Psoas muscle (tissue), 7 donors: ENCODE measurements at regions not wholly inside any gene's neighbourhood (a gene's known extent, or its start where the extent isn't known, plus 50 kb on each side); places are given as distances from the start of the nearest gene placed in this dataset.

ENCODE experiments used
- ATAC-seq, 4 donors: fragments of 200-7000 bp; cut with Tn5 transposase; one replicate each; pipeline ENCODE4 v1.9.1; 2020; ENCODE audit warnings: moderate library complexity in 3 of 4, mild to moderate bottlenecking in 2 of 4
- DNase-seq, 2 donors: peaks; one replicate each; pipeline ENCODE4 v3.0.0-alpha.2; 2020
- H3K27ac ChIP-seq: fragments of 200-600 bp; one replicate; pipeline ENCODE4 v1.8.0; 2022
- H3K27me3 ChIP-seq, 3 donors: fragments of 200-600 bp in 1 of 3; one replicate each; pipeline versions ENCODE4 v1.6.1 to v1.8.0; 2013 to 2022; ENCODE audit warnings: low read length in 2 of 3, mild to moderate bottlenecking in 2 of 3, moderate library complexity in 1 of 3; ENCODE audit not compliant: insufficient read depth in 3 of 3
- H3K36me3 ChIP-seq, 2 donors: fragments of 200-600 bp in 1 of 2; one replicate each; pipeline versions ENCODE4 v1.6.1 to v1.8.0; 2013 to 2022; ENCODE audit warnings: low read depth in 1 of 2, mild to moderate bottlenecking in 1 of 2, moderate library complexity in 1 of 2; ENCODE audit not compliant: insufficient read depth in 1 of 2
- H3K4me1 ChIP-seq: fragments of 200-600 bp; one replicate; pipeline ENCODE4 v1.8.0; 2022
- H3K4me3 ChIP-seq: fragments of 200-600 bp; one replicate; pipeline ENCODE4 v1.8.0; 2022; ENCODE audit warnings: mild to moderate bottlenecking
- H3K9me3 ChIP-seq: fragments of 200-600 bp; one replicate; pipeline ENCODE4 v1.8.0; 2022
- WGBS, 3 donors: extraction: QIAGEN DNeasy Blood & Tissue Kit; methylation state at CpG; one replicate each; pipeline versions ENCODE4 v1.1.6 to v1.1.7; 2013; 5-methylcytosine and 5-hydroxymethylcytosine counted together
- intact Hi-C, 2 donors: fragments of 100-400 bp; cut with DNase I; formaldehyde crosslinking; loops; one replicate each; pipeline versions ENCODE4 v1.11.0 to v1.14.2; 2022
- TF ChIP-seq, protein P1 (sequence below): fragments of 200-600 bp; IDR thresholded peaks from one replicate; pipeline ENCODE4 v1.8.0; 2022; ENCODE audit warnings: antibody characterized with exemption
- donor health status: healthy with polysubstance abuse.
- donor health status: DM: no; HTN: no; CAD: no; lungs with moderate emphysema.
- donor health status: Bipolar disorder and iron deficiency.
- donor health status: healthy.
- donor health status: DM: yes; HTN: yes; CAD: no.
- donor health status: DM: no; HTN: no; CAD: no.
- donor health status: DM: yes; HTN: yes; CAD: no.

DNA sequence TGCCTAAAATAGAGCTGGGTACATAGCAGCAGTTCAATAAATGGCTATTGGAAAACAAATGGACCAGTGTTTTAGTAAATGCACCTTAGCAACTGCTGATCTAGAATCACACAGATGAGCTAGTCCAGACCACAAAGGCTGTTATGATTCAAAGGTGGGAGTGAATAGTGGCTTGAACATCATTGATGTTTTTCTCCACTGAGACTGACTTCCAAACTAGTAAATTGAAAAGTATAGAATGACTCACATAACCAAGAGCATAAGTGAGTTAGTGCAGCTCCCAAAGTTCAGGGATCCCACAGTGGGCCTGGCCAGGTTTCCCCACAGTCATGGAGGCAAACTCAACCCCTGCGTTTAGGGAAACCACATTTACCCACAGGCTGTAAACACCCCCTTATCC lies 106.7 kb upstream of the YPEL5 start:
- H3K4me1 ChIP-seq, result no peaks in the 10 kb centered on the region
- intact Hi-C loops, result no loop called here
- no peaks in the 10 kb centered on the region for H3K27me3 ChIP-seq
- DNase-seq (no peak), ATAC-seq (no peak)
- TF ChIP-seq, protein P1, sequence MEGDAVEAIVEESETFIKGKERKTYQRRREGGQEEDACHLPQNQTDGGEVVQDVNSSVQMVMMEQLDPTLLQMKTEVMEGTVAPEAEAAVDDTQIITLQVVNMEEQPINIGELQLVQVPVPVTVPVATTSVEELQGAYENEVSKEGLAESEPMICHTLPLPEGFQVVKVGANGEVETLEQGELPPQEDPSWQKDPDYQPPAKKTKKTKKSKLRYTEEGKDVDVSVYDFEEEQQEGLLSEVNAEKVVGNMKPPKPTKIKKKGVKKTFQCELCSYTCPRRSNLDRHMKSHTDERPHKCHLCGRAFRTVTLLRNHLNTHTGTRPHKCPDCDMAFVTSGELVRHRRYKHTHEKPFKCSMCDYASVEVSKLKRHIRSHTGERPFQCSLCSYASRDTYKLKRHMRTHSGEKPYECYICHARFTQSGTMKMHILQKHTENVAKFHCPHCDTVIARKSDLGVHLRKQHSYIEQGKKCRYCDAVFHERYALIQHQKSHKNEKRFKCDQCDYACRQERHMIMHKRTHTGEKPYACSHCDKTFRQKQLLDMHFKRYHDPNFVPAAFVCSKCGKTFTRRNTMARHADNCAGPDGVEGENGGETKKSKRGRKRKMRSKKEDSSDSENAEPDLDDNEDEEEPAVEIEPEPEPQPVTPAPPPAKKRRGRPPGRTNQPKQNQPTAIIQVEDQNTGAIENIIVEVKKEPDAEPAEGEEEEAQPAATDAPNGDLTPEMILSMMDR, result no peak
- no peaks in the 10 kb centered on the region for H3K9me3 ChIP-seq
- H3K36me3 ChIP-seq, result no peaks in the 10 kb centered on the region
- H3K27ac ChIP-seq, result no peak overlapping the region
- H3K4me3 ChIP-seq, result no peak overlapping the region
- 68 to 84% (median 83%) methylated on average over 1 of the region's 1 CpG for WGBS, 3 donors

DNA sequence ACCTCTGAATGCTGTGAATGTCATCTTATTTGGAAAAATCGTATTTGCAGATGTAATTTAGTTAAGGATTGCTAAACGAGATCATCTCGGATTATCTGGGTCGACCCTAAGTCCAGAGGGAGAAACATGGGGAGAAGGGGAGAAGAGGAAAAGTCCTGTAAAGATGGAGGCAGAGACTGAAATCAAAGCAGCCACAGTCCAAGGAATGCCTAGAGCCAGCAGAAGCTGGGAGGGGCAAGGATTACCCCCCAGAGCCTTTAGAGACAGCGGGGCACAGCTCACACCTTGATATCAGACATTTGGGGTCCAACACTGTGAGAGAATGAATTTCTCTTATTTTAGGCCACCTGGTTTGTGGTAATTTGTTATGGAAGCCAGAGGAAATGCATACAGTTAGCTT lies 104.9 kb upstream of the YPEL5 start:
- Histone ChIP-seq H3K4me1 (no peaks in the 10 kb centered on the region), H3K4me3 (no peak overlapping the region), H3K27me3 (no peaks in the 10 kb centered on the region), H3K9me3 (no peaks in the 10 kb centered on the region), H3K36me3 (no peaks in the 10 kb centered on the region), H3K27ac (no peak overlapping the region)
- intact Hi-C loops, result no loop called here
- TF ChIP-seq, protein P1, result no peak
- DNase-seq (no peak), ATAC-seq (no peak)
- 76 to 79% (median 77%) methylated on average over 5 of the region's 5 CpGs for WGBS, 3 donors

DNA sequence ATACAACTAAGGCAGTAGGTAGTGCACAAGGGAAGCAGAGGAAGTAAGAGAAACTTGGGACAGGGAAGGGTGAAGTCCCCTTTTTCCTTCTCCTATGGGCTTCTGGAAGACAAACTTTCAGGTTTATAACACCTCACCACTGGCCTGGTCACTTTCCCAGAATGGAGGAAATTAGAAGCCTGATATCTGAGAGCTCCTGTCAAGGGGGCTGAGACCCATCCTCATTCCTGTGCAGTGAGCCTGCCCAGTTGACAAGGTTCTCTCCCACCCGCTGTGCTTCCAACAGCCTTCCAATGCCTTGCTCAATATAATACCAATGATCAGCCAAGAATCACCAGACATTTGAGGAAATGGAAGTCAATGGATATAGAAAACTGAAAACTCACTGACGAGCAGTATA lies 100.4 kb upstream of the YPEL5 start:
- ATAC-seq (no peak), DNase-seq (no peak)
- WGBS, 3 donors, result 79 to 90% (median 83%) methylated on average over 2 of the region's 2 CpGs
- Histone ChIP-seq H3K4me3 (no peak overlapping the region), H3K27me3 (peaks cover 0 to 3% (median 0%) of the 10 kb centered on the region in 3 donors), H3K9me3 (no peaks in the 10 kb centered on the region), H3K36me3 (no peaks in the 10 kb centered on the region), H3K4me1 (no peaks in the 10 kb centered on the region), H3K27ac (no peak overlapping the region)
- TF ChIP-seq, protein P1, result no peak
- intact Hi-C loops, result no loop called here

DNA sequence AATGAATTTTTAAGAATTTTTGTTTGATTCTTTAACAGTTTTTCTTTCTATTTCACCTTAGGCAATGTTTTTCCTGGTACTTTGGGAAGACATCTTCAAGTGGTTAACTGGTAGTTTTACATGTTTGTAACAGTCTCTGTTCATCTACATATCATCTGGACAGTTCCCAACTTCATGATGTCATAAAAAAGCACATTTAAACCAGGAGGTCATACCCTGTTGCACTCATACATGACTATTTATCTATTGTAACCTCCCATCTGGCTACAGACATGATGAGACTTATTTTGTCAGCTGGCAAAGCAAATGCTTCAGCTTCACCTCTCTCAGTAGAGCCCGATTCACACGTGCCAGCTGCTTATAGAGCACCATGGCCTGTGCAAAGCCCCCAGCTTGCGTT lies 99.8 kb upstream of the YPEL5 start:
- TF ChIP-seq, protein P1, result no peak
- no peaks in the 10 kb centered on the region for H3K9me3 ChIP-seq
- WGBS, 3 donors, result 48 to 71% (median 66%) methylated on average over 3 of the region's 3 CpGs
- no peak for DNase-seq
- H3K4me3 ChIP-seq, result no peak overlapping the region
- H3K27me3 ChIP-seq, result peaks cover 0 to 3% (median 1%) of the 10 kb centered on the region in 3 donors
- no peak for ATAC-seq
- no peak overlapping the region for H3K27ac ChIP-seq
- no peaks in the 10 kb centered on the region for H3K4me1 ChIP-seq
- intact Hi-C loops, result no loop called here
- H3K36me3 ChIP-seq, result no peaks in the 10 kb centered on the region

DNA sequence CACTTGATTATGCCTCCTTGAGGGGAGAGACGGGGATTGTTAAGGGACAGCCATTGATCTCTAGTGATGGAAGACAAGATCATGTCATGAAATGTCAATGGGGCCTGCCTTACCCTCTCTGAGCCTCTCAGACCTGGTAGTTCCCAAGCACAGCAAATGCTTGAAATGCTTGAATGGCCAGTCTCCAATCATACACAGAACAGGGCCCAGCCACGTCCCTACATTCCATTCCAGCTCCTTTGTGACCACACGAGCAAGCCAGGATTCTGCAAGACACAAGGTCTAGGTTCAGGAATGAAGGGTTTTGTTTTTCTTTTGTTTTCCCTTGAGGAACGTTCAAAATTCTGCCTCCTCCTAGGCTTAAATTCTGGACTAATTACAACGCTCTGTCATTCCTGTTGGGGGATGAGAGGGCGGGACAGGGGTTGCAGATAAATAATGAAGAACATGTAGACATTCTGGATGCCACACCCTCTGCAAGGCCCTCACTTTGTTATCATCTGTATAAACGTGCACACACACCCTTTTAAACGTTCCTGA lies 98.1 kb upstream of the YPEL5 start:
- ATAC-seq (no peak), DNase-seq (no peak)
- TF ChIP-seq, protein P1, result no peak
- H3K4me3 ChIP-seq, result no peak overlapping the region
- H3K27ac ChIP-seq, result no peak overlapping the region
- H3K27me3 ChIP-seq, result peaks cover 0 to 4% (median 3%) of the 10 kb centered on the region in 3 donors
- no peaks in the 10 kb centered on the region for H3K9me3 ChIP-seq
- intact Hi-C loops, result no loop called here
- WGBS, 3 donors, result 53 to 58% (median 55%) methylated on average over 8 of the region's 8 CpGs
- no peaks in the 10 kb centered on the region for H3K36me3 ChIP-seq
- no peaks in the 10 kb centered on the region for H3K4me1 ChIP-seq
